Glomerular endothelial cell (primary cell): ENCODE measurements at regions not wholly inside any gene's neighbourhood (a gene's known extent, or its start where the extent isn't known, plus 50 kb on each side); places are given as distances from the start of the nearest gene placed in this dataset.

Experiments
- DNase-seq: peaks from one replicate; pipeline ENCODE4 v3.0.0-alpha.2; 2011; ENCODE audit warnings: low read depth, low spot score; ENCODE audit errors: extremely low read depth

- DNase-seq, result no peak
Observed at GRCh38 chr15:47944637-47945288, 176.0 kb upstream of the SLC24A5 start.

- no peak for DNase-seq
Observed at GRCh38 chr15:47945872-47946650, 174.7 kb upstream of the SLC24A5 start.

- no peak for DNase-seq
Observed at GRCh38 chr15:47949815-47950214, 171.0 kb upstream of the SLC24A5 start.

- DNase-seq, result no peak
Observed at GRCh38 chr15:47950447-47950846, 170.3 kb upstream of the SLC24A5 start.

- DNase-seq, result no peak
Observed at GRCh38 chr15:47951781-47952180, 169.0 kb upstream of the SLC24A5 start.

GRCh38 chr15:47954196-47954595 lies 166.6 kb upstream of the SLC24A5 start:
- no peak for DNase-seq

- DNase-seq, result no peak
Observed at GRCh38 chr15:47955021-47955420, 165.8 kb upstream of the SLC24A5 start.

- DNase-seq, result no peak
Observed at GRCh38 chr15:47959617-47960413, 161.0 kb upstream of the SLC24A5 start.

GRCh38 chr15:47961401-47962090 lies 159.2 kb upstream of the SLC24A5 start:
- no peak for DNase-seq

GRCh38 chr15:47963265-47963664 lies 157.5 kb upstream of the SLC24A5 start:
- no peak for DNase-seq

GRCh38 chr15:47964229-47964628 lies 156.6 kb upstream of the SLC24A5 start:
- DNase-seq, result no peak

GRCh38 chr15:47965297-47965696 lies 155.5 kb upstream of the SLC24A5 start:
- DNase-seq, result no peak

- no peak for DNase-seq
Observed at GRCh38 chr15:47968593-47968992, 152.2 kb upstream of the SLC24A5 start.

- no peak for DNase-seq
Observed at GRCh38 chr15:47971637-47972036, 149.2 kb upstream of the SLC24A5 start.

- no peak for DNase-seq
Observed at GRCh38 chr15:47972738-47973137, 148.1 kb upstream of the SLC24A5 start.

GRCh38 chr15:47974724-47975123 lies 146.1 kb upstream of the SLC24A5 start:
- DNase-seq, result no peak

- DNase-seq, result no peak
Observed at GRCh38 chr15:47975427-47975826, 145.4 kb upstream of the SLC24A5 start.

GRCh38 chr15:47983533-47983932 lies 137.3 kb upstream of the SLC24A5 start:
- DNase-seq, result no peak

- no peak for DNase-seq
Observed at GRCh38 chr15:47985568-47985967, 135.2 kb upstream of the SLC24A5 start.

GRCh38 chr15:47987461-47987860 lies 133.3 kb upstream of the SLC24A5 start:
- no peak for DNase-seq
